ENCODE measurements at regions not wholly inside any gene's neighbourhood (a gene's known extent, or its start where the extent isn't known, plus 50 kb on each side); places are given as distances from the start of the nearest gene placed in this dataset.

DNA sequence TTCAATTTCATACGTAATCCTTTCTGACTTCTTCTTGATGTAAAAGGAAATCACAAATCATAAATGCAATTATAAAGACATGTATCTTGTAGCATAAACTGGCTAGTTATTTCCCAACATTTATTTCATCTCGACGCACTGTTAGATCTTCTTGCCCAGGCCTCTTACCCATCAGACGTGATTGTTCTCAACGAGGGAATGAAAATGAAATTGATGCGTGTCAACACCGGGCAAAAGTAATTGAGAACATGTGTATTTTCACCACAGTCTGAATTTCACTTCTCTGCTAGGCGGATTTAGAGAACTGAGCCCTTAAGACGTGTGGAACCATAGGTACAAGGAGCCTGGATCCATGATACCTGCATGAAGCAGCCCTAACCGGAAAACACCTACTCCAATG lies 519.7 kb downstream of the KCNT2 start:
- Histone ChIP-seq H3K27me3 (ENCODE audit: control insufficient read depth in 1 of 2, insufficient read depth in 2 of 2, low read length in 2 of 2) (no peaks in the 10 kb centered on the region), H3K9me3 (ENCODE audit: low read length) (no peaks in the 10 kb centered on the region), H3K36me3 (ENCODE audit: insufficient read depth, low read length) (no peaks in the 10 kb centered on the region), H3K4me3 (ENCODE audit: low read depth in 1 of 2, low read length in 2 of 2) (no peak overlapping the region), H3K9ac (ENCODE audit: low read length) (no peak overlapping the region), H3K27ac (ENCODE audit: low read depth, low read length) (no peak overlapping the region), H3K4me1 (ENCODE audit: insufficient read depth, low read length) (no peaks in the 10 kb centered on the region)

GRCh38 chr1:196078691-196079090 lies 529.5 kb downstream of the KCNT2 start:
- Histone ChIP-seq H3K9ac (ENCODE audit: low read length) (no peak overlapping the region), H3K4me3 (ENCODE audit: low read depth in 1 of 2, low read length in 2 of 2) (no peak overlapping the region), H3K9me3 (ENCODE audit: low read length) (no peaks in the 10 kb centered on the region), H3K27ac (ENCODE audit: low read depth, low read length) (no peak overlapping the region), H3K36me3 (ENCODE audit: insufficient read depth, low read length) (no peaks in the 10 kb centered on the region), H3K4me1 (ENCODE audit: insufficient read depth, low read length) (no peaks in the 10 kb centered on the region), H3K27me3 (ENCODE audit: control insufficient read depth in 1 of 2, insufficient read depth in 2 of 2, low read length in 2 of 2) (no peaks in the 10 kb centered on the region)

- Histone ChIP-seq H3K27me3 (ENCODE audit: control insufficient read depth in 1 of 2, insufficient read depth in 2 of 2, low read length in 2 of 2) (no peaks in the 10 kb centered on the region), H3K4me1 (ENCODE audit: insufficient read depth, low read length) (no peaks in the 10 kb centered on the region), H3K9ac (ENCODE audit: low read length) (no peak overlapping the region), H3K27ac (ENCODE audit: low read depth, low read length) (no peak overlapping the region), H3K4me3 (ENCODE audit: low read depth in 1 of 2, low read length in 2 of 2) (no peak overlapping the region), H3K9me3 (ENCODE audit: low read length) (no peaks in the 10 kb centered on the region), H3K36me3 (ENCODE audit: insufficient read depth, low read length) (no peaks in the 10 kb centered on the region)
Measured at GRCh38 chr1:196075621-196076020, 532.6 kb downstream of the KCNT2 start.

DNA sequence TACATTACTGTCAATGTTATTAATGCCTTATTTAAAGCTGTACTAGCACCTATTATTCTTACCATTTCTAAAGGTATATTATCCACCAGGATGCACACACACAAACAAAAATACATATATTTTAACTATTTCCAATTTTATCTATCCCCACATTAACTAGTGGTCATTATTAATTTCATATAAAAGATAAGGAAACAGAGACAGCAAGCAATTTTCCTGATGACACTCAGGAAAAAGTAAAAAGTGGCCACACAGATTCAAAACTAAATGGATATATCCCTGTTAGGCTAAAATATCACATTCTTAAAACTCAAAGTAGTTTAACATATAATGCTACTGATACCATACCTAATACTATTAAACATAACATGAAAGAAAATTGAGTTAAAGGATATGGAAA lies 534.1 kb downstream of the KCNT2 start:
- Histone ChIP-seq H3K4me3 (ENCODE audit: low read depth in 1 of 2, low read length in 2 of 2) (no peak overlapping the region), H3K36me3 (ENCODE audit: insufficient read depth, low read length) (no peaks in the 10 kb centered on the region), H3K4me1 (ENCODE audit: insufficient read depth, low read length) (no peaks in the 10 kb centered on the region), H3K27ac (ENCODE audit: low read depth, low read length) (no peak overlapping the region), H3K27me3 (ENCODE audit: control insufficient read depth in 1 of 2, insufficient read depth in 2 of 2, low read length in 2 of 2) (no peaks in the 10 kb centered on the region), H3K9me3 (ENCODE audit: low read length) (no peaks in the 10 kb centered on the region), H3K9ac (ENCODE audit: low read length) (no peak overlapping the region)

- Histone ChIP-seq H3K4me3 (ENCODE audit: low read depth in 1 of 2, low read length in 2 of 2) (no peak overlapping the region), H3K27ac (ENCODE audit: low read depth, low read length) (no peak overlapping the region), H3K27me3 (ENCODE audit: control insufficient read depth in 1 of 2, insufficient read depth in 2 of 2, low read length in 2 of 2) (no peaks in the 10 kb centered on the region), H3K9me3 (ENCODE audit: low read length) (no peaks in the 10 kb centered on the region), H3K9ac (ENCODE audit: low read length) (no peak overlapping the region), H3K36me3 (ENCODE audit: insufficient read depth, low read length) (no peaks in the 10 kb centered on the region), H3K4me1 (ENCODE audit: insufficient read depth, low read length) (no peaks in the 10 kb centered on the region)
Measured at GRCh38 chr1:196071447-196071846, 536.8 kb downstream of the KCNT2 start.

GRCh38 chr1:196070940-196071339 lies 537.3 kb downstream of the KCNT2 start:
- Histone ChIP-seq H3K4me3 (ENCODE audit: low read depth in 1 of 2, low read length in 2 of 2) (no peak overlapping the region), H3K9ac (ENCODE audit: low read length) (no peak overlapping the region), H3K4me1 (ENCODE audit: insufficient read depth, low read length) (no peaks in the 10 kb centered on the region), H3K27ac (ENCODE audit: low read depth, low read length) (no peak overlapping the region), H3K36me3 (ENCODE audit: insufficient read depth, low read length) (no peaks in the 10 kb centered on the region), H3K27me3 (ENCODE audit: control insufficient read depth in 1 of 2, insufficient read depth in 2 of 2, low read length in 2 of 2) (no peaks in the 10 kb centered on the region), H3K9me3 (ENCODE audit: low read length) (no peaks in the 10 kb centered on the region)

GRCh38 chr1:196063952-196064351 lies 544.3 kb downstream of the KCNT2 start:
- Histone ChIP-seq H3K27me3 (ENCODE audit: control insufficient read depth in 1 of 2, insufficient read depth in 2 of 2, low read length in 2 of 2) (no peaks in the 10 kb centered on the region), H3K9ac (ENCODE audit: low read length) (no peak overlapping the region), H3K4me3 (ENCODE audit: low read depth in 1 of 2, low read length in 2 of 2) (no peak overlapping the region), H3K27ac (ENCODE audit: low read depth, low read length) (no peak overlapping the region), H3K4me1 (ENCODE audit: insufficient read depth, low read length) (no peaks in the 10 kb centered on the region), H3K36me3 (ENCODE audit: insufficient read depth, low read length) (no peaks in the 10 kb centered on the region), H3K9me3 (ENCODE audit: low read length) (no peaks in the 10 kb centered on the region)

- no peak overlapping the region for H3K4me3 ChIP-seq (ENCODE audit: low read depth in 1 of 2, low read length in 2 of 2)
- no peaks in the 10 kb centered on the region for H3K9me3 ChIP-seq (ENCODE audit: low read length)
- H3K27ac ChIP-seq (ENCODE audit: low read depth, low read length), result no peak overlapping the region
- no peaks in the 10 kb centered on the region for H3K27me3 ChIP-seq (ENCODE audit: control insufficient read depth in 1 of 2, insufficient read depth in 2 of 2, low read length in 2 of 2)
- no peak overlapping the region for H3K9ac ChIP-seq (ENCODE audit: low read length)
- no peaks in the 10 kb centered on the region for H3K36me3 ChIP-seq (ENCODE audit: insufficient read depth, low read length)
- no peaks in the 10 kb centered on the region for H3K4me1 ChIP-seq (ENCODE audit: insufficient read depth, low read length)
Measured at GRCh38 chr1:196063294-196063693, 544.9 kb downstream of the KCNT2 start.

- H3K4me3 ChIP-seq (ENCODE audit: low read depth in 1 of 2, low read length in 2 of 2), result no peak overlapping the region
- H3K36me3 ChIP-seq (ENCODE audit: insufficient read depth, low read length), result no peaks in the 10 kb centered on the region
- no peaks in the 10 kb centered on the region for H3K9me3 ChIP-seq (ENCODE audit: low read length)
- H3K4me1 ChIP-seq (ENCODE audit: insufficient read depth, low read length), result no peaks in the 10 kb centered on the region
- H3K9ac ChIP-seq (ENCODE audit: low read length), result no peak overlapping the region
- H3K27me3 ChIP-seq (ENCODE audit: control insufficient read depth in 1 of 2, insufficient read depth in 2 of 2, low read length in 2 of 2), result no peaks in the 10 kb centered on the region
- H3K27ac ChIP-seq (ENCODE audit: low read depth, low read length), result no peak overlapping the region
Measured at GRCh38 chr1:196060539-196060938, 547.7 kb downstream of the KCNT2 start.

DNA sequence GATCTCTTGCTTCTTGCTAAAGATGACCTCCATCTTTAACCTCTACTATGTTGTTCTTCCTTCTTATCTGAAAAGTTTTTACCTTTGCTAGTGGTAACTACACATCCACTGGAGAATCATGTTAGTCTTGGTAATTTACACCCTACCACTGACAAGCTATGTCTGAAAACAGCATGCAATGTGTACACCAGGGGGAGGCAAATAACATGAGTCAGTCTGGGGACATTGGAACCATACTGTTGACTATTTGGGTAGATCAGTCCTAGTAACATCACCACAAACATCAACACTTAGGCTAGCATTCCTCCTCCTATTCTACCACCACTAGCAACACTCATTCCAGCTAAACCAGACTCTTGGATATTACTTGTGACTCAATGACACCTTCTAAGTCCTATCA lies 549.0 kb downstream of the KCNT2 start:
- Histone ChIP-seq H3K9ac (ENCODE audit: low read length) (no peak overlapping the region), H3K4me3 (ENCODE audit: low read depth in 1 of 2, low read length in 2 of 2) (no peak overlapping the region), H3K27me3 (ENCODE audit: control insufficient read depth in 1 of 2, insufficient read depth in 2 of 2, low read length in 2 of 2) (no peaks in the 10 kb centered on the region), H3K36me3 (ENCODE audit: insufficient read depth, low read length) (no peaks in the 10 kb centered on the region), H3K4me1 (ENCODE audit: insufficient read depth, low read length) (no peaks in the 10 kb centered on the region), H3K9me3 (ENCODE audit: low read length) (no peaks in the 10 kb centered on the region), H3K27ac (ENCODE audit: low read depth, low read length) (no peak overlapping the region)

DNA sequence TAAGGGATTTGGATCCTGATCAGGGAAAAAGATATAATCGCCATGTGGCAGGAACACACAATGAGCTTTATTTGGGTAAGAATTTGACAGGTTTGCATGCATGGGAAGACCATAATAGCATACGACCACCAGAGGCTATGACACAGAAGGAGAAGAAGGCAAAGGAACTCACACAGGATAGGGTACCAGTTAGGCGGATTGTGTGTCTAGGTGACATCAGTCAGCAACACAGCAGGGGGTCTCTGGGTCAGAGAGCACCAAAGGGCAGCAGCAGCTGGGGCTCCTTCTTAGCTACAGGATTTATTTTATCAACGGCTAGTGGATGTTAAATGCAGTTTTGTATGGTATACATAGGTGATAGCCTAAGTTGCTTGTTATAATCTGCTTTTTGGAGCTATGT lies 551.3 kb downstream of the KCNT2 start:
- Histone ChIP-seq H3K9ac (ENCODE audit: low read length) (no peak overlapping the region), H3K4me3 (ENCODE audit: low read depth in 1 of 2, low read length in 2 of 2) (no peak overlapping the region), H3K4me1 (ENCODE audit: insufficient read depth, low read length) (no peaks in the 10 kb centered on the region), H3K27me3 (ENCODE audit: control insufficient read depth in 1 of 2, insufficient read depth in 2 of 2, low read length in 2 of 2) (no peaks in the 10 kb centered on the region), H3K36me3 (ENCODE audit: insufficient read depth, low read length) (no peaks in the 10 kb centered on the region), H3K9me3 (ENCODE audit: low read length) (no peaks in the 10 kb centered on the region), H3K27ac (ENCODE audit: low read depth, low read length) (no peak overlapping the region)

DNA sequence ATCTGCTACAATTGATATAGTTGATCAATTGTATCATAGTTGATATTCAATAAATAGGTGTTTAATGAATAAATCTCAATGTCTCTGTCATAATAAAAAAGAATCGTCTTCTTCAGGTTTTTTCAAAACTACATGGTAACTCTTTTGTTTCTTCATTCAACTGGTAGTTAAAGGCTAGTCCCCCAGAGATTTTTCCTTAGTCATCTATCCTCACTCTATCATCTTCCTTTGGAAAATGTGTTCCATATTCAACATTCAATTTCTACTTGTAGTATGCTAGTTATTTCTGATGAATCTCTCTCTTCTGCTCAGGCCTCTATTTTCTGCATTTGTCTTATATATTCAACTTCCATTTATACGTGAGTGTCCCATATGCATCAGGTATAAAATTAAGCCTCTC lies 558.8 kb downstream of the KCNT2 start:
- Histone ChIP-seq H3K4me3 (ENCODE audit: low read depth in 1 of 2, low read length in 2 of 2) (no peak overlapping the region), H3K4me1 (ENCODE audit: insufficient read depth, low read length) (no peaks in the 10 kb centered on the region), H3K36me3 (ENCODE audit: insufficient read depth, low read length) (no peaks in the 10 kb centered on the region)

More for the DNA sequence above, 558.8 kb downstream of the KCNT2 start:
- Histone ChIP-seq H3K27ac (ENCODE audit: low read depth, low read length) (no peak overlapping the region), H3K9ac (ENCODE audit: low read length) (no peak overlapping the region), H3K27me3 (ENCODE audit: control insufficient read depth in 1 of 2, insufficient read depth in 2 of 2, low read length in 2 of 2) (no peaks in the 10 kb centered on the region), H3K9me3 (ENCODE audit: low read length) (no peaks in the 10 kb centered on the region)

Data from muscle layer of colon (tissue), 2 donors.